ENCODE measurements at regions not wholly inside any gene's neighbourhood (a gene's known extent, or its start where the extent isn't known, plus 50 kb on each side); places are given as distances from the start of the nearest gene placed in this dataset.
"Not testable (repeated sequence)": the region's sequence is repeated elsewhere in the genome, so short reads cannot be mapped to it uniquely, and the experiment has no call there.

DNA sequence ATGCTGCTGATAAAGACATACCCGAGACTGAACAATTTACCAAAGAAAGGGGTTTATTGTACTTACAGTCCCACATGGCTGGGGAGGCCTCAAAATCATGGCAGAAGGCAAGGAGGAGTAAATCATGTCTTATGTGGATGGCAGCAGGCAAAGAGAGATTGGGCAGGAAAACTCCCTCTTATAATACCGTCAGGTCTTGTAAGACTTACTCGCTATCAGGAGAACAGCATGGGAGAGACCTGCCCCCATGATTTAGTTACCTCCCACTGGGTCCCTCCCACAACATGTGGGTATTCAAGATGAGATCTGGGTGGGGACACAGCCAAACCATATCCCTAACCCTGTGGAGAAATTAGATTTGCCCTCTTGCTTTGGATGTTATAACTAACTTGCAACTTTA lies 1068.0 kb upstream of the ZEB2 start:
- no peak for DNase-seq

DNA sequence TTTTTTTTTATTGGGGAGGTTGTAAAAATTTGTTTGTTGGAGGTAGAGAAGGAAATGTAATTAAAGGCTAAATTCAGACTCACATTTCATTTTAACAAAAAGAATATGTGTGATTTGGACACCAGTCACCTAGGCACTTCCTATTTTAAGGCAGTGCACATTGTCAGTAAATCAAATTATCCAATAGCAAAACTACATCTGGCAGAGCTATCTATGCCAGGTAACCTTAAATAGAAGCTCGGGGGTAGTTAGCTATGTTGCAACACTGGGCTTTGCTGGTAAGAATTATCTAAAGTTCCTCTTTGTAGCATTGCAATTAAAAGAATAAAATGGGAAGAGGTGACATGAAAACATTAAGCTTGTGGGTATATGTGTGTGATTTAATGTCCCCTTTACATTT lies 1064.4 kb upstream of the ZEB2 start:
- no peak for DNase-seq

- no peak for DNase-seq
These were observed 1053.7 kb upstream of the ZEB2 start for GRCh38 chr2:145573608-145574007.

GRCh38 chr2:145572238-145572637 lies 1052.3 kb upstream of the ZEB2 start:
- no peak for DNase-seq

GRCh38 chr2:145569108-145569507 lies 1049.2 kb upstream of the ZEB2 start:
- no peak for DNase-seq

DNA sequence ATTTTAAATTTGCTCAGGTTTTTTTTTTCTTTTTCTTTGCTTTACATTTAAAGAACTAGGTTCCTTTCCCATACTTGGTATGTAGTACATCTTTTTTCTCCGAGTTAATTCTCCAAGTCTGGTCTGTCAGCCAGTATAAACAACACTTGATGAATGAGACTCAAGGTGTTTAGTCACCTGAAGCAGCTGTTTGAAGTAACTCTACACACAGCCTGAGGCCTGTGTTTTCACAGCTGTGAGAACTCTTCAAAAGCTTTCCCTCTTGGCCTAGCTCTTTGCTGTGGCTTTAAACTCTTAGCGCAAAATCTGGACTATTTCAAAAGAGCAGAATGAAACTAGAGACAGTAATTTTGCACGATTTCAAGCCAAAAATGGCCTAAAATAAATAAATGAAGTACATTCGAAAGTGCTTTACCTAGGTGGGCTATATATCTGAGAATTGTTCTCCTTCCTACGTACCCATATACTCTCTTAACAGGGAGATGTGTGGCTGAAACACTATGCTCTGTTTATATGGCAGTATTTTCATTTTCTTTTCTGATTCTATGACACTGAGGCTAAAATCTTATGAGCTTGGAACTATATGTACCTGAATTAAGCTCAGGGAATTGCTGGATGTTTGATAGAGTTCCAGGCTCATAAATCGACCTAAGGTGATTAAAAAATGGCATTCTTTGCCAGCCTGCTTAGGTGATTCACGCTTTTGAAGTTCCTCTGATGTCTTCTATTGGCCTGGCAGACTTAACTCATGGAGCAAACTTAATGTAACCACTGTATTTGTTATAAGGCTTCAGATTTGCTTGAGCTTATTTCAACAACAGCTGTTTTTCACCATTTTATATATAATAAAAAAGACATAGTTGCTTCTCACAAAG lies 1044.1 kb upstream of the ZEB2 start:
- no peak for DNase-seq

GRCh38 chr2:145561152-145561551 lies 1041.2 kb upstream of the ZEB2 start:
- no peak for DNase-seq

DNA sequence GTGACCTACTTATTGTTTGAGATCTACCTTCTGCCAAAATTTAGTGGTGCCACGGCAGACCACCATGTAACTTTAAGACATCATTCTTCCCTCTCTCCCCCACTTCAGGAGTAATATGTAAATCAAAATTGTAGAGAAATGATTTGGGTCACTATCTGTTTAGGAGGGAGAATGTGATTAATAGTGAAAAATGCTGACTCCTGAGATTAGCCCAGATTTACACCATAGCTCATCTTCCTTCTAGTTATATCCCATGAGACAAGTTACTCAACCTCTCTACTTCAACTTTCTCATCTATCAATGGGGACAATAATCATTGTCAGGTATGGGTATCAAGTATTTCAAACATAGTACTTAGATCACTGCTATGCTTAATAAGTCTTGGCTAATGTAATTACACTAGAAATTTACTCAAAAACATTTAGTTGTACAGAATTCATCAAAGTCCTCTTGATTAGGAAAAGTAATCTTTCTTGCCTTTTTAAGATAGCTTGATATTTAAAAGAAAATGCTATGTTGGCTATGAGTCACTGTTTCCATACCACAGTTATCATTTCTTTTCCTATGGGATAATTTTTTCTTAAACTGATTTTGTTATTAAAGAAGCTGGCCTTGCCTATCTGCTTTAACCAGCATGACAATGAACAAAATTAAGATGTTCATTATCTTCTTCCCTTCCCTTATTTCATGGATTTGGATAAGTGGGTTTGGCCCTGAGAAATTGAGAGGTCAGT lies 1038.9 kb upstream of the ZEB2 start:
- DNase-seq = no peak

DNA sequence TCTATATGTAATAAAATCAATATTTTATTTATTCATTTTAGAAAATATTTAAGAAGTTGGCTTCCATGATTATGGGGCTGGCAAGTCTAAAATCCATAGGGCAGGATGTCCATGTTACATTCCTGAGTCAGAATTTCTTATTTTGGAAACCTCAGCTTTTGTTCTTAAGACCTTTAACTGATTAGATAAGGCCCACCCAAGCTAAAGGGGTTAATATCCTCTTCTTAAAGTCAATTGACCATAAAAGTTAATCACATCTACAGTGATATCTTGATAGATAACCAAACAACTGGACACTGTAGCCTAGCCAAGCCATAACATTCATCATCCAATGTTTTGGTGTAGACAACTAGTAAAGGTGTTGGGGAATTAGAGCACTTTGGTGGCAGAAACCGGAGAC lies 1035.4 kb upstream of the ZEB2 start:
- DNase-seq = no peak

GRCh38 chr2:145551686-145552085 lies 1031.8 kb upstream of the ZEB2 start:
- no peak for DNase-seq

DNA sequence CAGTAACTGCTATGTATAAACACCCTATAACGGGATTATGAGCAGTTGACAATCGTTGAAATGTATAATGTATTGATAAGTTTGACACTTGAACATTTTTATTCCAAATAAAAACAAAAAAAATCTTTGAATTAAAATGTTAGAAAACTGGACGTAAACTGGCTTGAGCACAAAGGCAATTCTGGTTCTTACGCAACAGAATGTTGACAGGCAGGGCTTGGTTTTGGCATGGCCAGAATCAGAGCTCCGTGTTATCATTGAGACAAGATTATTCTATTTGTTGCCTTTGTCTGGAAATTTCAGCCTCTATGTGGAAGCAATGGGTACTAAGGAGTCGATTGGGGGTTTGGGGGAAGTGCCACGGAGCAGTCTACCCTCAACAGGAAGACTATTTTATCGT lies 1028.6 kb upstream of the ZEB2 start:
- DNase-seq = no peak

DNA sequence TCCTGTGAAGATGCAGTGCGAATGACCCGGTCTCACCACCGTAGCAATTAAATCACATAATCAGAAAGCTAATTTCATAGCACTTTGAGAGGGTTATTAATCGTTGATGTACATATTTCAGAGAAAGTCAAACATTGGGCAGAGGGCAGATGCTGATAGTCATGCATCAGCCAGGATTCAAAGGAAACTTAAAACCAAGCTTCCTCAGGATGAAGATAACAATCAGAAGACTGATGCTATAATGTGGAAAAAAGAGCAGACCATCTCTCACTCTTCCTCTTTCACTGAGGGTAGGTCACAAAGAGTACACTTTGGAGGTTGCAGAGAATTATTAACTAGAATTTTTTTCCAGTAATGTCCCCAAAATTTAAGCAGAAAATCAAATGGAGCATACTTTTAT lies 1027.7 kb upstream of the ZEB2 start:
- no peak for DNase-seq

DNA sequence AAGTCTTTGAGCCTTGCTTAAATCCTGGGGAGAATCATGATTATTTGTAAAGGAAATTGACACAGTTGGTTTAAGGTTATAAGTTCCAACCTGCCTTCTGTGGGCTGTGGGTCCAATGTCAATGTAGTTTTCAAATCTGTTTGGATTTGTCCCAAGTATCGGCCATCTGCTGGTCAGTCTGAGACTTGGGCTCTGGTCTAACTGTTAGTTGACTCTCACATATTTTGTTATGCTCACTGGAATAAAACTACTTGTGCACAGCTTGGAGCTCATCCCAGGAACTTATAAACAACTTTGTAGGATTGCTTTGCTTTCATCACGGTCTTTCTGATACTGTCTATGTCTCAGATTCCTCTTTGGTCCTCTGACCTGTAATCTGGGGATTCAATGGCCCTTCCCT lies 1026.2 kb upstream of the ZEB2 start:
- no peak for DNase-seq

- no peak for DNase-seq
These were observed 1023.9 kb upstream of the ZEB2 start for GRCh38 chr2:145543856-145544255.

DNA sequence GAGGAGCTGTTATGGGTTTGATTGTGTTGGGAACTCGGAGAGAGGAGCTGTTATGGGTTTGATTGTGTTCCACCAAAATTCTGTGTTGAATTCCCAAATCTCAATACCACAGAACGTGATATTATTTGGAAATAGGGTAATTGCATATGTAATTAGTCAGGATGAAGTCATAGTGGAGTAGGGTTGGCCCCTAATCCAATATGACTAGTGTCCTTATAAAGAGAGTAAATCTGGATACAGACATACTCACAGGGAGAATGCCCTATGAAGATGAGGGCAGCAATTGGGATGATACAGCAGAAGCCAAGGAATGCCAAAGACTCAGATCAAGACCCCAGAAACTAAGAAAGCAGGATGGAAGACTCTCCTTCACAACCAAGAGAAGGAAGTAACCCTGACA lies 1023.2 kb upstream of the ZEB2 start:
- DNase-seq = no peak

- no peak for DNase-seq
These were observed 1021.1 kb upstream of the ZEB2 start for GRCh38 chr2:145541028-145541427.

GRCh38 chr2:145538661-145539350 lies 1018.9 kb upstream of the ZEB2 start:
- DNase-seq = no peak

DNA sequence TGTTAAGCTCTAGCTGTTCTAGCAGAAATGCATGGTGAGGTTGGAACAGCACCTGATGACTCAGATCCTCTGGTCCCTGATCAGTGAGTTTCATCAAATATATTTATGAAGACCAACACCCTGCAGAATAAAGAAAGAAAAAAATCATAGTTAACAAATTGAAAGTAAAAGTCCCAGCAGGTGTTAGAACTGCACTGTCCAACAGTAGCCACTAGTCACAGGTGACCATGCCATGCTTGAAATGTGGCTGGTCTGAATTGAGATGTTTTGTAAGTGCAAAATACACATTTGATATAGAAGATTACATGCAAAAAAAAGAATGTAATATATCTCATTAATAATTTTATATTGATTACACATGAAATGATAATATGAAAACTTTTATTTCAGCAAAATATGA lies 1010.7 kb upstream of the ZEB2 start:
- no peak for DNase-seq

GRCh38 chr2:145524836-145525235 lies 1004.9 kb upstream of the ZEB2 start:
- DNase-seq = no peak

- no peak for DNase-seq
These were observed 1004.4 kb upstream of the ZEB2 start for GRCh38 chr2:145524303-145524702.

- DNase-seq = not testable (repeated sequence)
These were observed 999.3 kb upstream of the ZEB2 start for GRCh38 chr2:145519254-145519653.

- no peak for DNase-seq
These were observed 992.0 kb upstream of the ZEB2 start for GRCh38 chr2:145511946-145512345.

DNA sequence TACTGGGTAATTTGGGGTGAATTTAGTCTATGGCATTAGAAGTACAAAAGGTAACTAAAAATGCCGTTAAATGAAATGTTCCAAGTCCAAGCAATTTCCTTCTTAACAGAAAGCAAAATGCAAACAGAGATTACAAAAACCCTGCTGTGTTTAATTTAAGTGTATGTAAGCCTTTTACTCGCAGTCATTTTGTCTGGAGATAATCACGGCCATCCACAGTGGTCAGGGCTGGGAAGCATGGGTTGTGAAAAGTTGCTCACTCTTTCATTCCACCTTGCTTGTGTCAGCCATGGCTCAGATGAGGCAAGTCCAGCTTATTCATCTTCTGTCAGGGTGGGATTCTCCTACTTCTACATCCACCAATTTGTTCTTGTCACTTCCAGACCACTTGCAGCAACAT lies 983.6 kb upstream of the ZEB2 start:
- no peak for DNase-seq

- DNase-seq = no peak
These were observed 982.0 kb upstream of the ZEB2 start for GRCh38 chr2:145501920-145502319.
